ENCODE measurements at regions not wholly inside any gene's neighbourhood (a gene's known extent, or its start where the extent isn't known, plus 50 kb on each side); places are given as distances from the start of the nearest gene placed in this dataset.

GRCh38 chr21:41671212-41671762 lies 95.6 kb downstream of the RIPK4 start:
- H3K4me3 Mint-ChIP-seq (ENCODE audit: unreplicated experiment), result no peak overlapping the region
- TF ChIP-seq CTCF (IDR thresholded peaks at IDR 0.05), result no peak
- H3K9me3 Mint-ChIP-seq (ENCODE audit: unreplicated experiment), result no peaks in the 10 kb centered on the region
- H3K27me3 Mint-ChIP-seq (ENCODE audit: unreplicated experiment), result no peaks in the 10 kb centered on the region
- DNase-seq (ENCODE audit: extremely low spot score, unreplicated experiment), result no peak
- H3K4me1 Mint-ChIP-seq (ENCODE audit: unreplicated experiment), result peaks cover 5% of the 10 kb centered on the region
- no peaks in the 10 kb centered on the region for H3K36me3 Mint-ChIP-seq (ENCODE audit: unreplicated experiment)
- H3K27ac Mint-ChIP-seq (ENCODE audit: unreplicated experiment), result no peak overlapping the region

- no peak for DNase-seq (ENCODE audit: extremely low spot score, unreplicated experiment)
- H3K27me3 Mint-ChIP-seq (ENCODE audit: unreplicated experiment), result no peaks in the 10 kb centered on the region
- no peak for TF ChIP-seq CTCF (IDR thresholded peaks at IDR 0.05)
- H3K9me3 Mint-ChIP-seq (ENCODE audit: unreplicated experiment), result no peaks in the 10 kb centered on the region
- H3K4me1 Mint-ChIP-seq (ENCODE audit: unreplicated experiment), result peaks cover 7% of the 10 kb centered on the region
- H3K27ac Mint-ChIP-seq (ENCODE audit: unreplicated experiment), result no peak overlapping the region
- H3K36me3 Mint-ChIP-seq (ENCODE audit: unreplicated experiment), result no peaks in the 10 kb centered on the region
- no peak overlapping the region for H3K4me3 Mint-ChIP-seq (ENCODE audit: unreplicated experiment)
These were observed 96.6 kb downstream of the RIPK4 start for GRCh38 chr21:41670056-41670805.

GRCh38 chr21:41669533-41669830 lies 97.4 kb downstream of the RIPK4 start:
- Mint-ChIP-seq H3K4me1 (ENCODE audit: unreplicated experiment) (peaks cover 13% of the 10 kb centered on the region), H3K36me3 (ENCODE audit: unreplicated experiment) (no peaks in the 10 kb centered on the region), H3K27me3 (ENCODE audit: unreplicated experiment) (no peaks in the 10 kb centered on the region), H3K9me3 (ENCODE audit: unreplicated experiment) (no peaks in the 10 kb centered on the region), H3K27ac (ENCODE audit: unreplicated experiment) (no peak overlapping the region), H3K4me3 (ENCODE audit: unreplicated experiment) (no peak overlapping the region)
- no peak for DNase-seq (ENCODE audit: extremely low spot score, unreplicated experiment)
- TF ChIP-seq CTCF (IDR thresholded peaks at IDR 0.05), result no peak

- no peaks in the 10 kb centered on the region for H3K9me3 Mint-ChIP-seq (ENCODE audit: unreplicated experiment)
- H3K36me3 Mint-ChIP-seq (ENCODE audit: unreplicated experiment), result no peaks in the 10 kb centered on the region
- no peak for TF ChIP-seq CTCF (IDR thresholded peaks at IDR 0.05)
- DNase-seq (ENCODE audit: extremely low spot score, unreplicated experiment), result no peak
- no peak overlapping the region for H3K4me3 Mint-ChIP-seq (ENCODE audit: unreplicated experiment)
- peaks cover 19% of the 10 kb centered on the region for H3K4me1 Mint-ChIP-seq (ENCODE audit: unreplicated experiment)
- H3K27me3 Mint-ChIP-seq (ENCODE audit: unreplicated experiment), result no peaks in the 10 kb centered on the region
- H3K27ac Mint-ChIP-seq (ENCODE audit: unreplicated experiment), result no peak overlapping the region
These were observed 97.9 kb downstream of the RIPK4 start for GRCh38 chr21:41668686-41669532.

- Mint-ChIP-seq H3K4me3 (ENCODE audit: unreplicated experiment) (no peak overlapping the region), H3K36me3 (ENCODE audit: unreplicated experiment) (no peaks in the 10 kb centered on the region), H3K27me3 (ENCODE audit: unreplicated experiment) (no peaks in the 10 kb centered on the region), H3K27ac (ENCODE audit: unreplicated experiment) (no peak overlapping the region), H3K9me3 (ENCODE audit: unreplicated experiment) (no peaks in the 10 kb centered on the region), H3K4me1 (ENCODE audit: unreplicated experiment) (peaks cover 21% of the 10 kb centered on the region)
- no peak for TF ChIP-seq CTCF (IDR thresholded peaks at IDR 0.05)
- DNase-seq (ENCODE audit: extremely low spot score, unreplicated experiment), result no peak
These were observed 98.8 kb downstream of the RIPK4 start for GRCh38 chr21:41668051-41668541.

Data from osteocyte (in vitro differentiated cells).